NCI-H82 (cell line): ENCODE measurements at regions not wholly inside any gene's neighbourhood (a gene's known extent, or its start where the extent isn't known, plus 50 kb on each side); places are given as distances from the start of the nearest gene placed in this dataset.
"Not testable (repeated sequence)": the region's sequence is repeated elsewhere in the genome, so short reads cannot be mapped to it uniquely, and the experiment has no call there.

Experiments
- DNase-seq: peaks from one replicate; lab custom pipeline; 2025; lab: John Stamatoyannopoulos, UW

DNA sequence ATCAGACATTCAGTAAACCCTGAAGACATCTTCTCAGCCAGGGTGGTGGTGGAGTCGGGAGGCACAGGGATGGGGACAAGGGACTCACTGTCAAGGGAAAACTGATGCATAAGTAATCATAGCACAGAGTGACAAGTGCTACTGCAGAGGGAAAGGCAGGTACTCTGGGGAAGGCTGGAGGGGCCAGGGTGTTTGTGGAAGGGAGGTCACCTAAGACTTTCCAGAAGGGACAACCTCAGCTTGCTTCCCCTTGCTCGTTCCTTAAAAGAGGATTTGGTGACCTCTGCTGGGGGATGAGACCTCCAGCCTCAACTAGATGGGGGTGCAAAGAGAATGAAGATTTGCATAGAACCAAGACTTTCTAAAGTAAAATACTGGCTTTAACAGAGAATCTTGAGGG lies 99.5 kb downstream of the SLC4A3 start:
- DNase-seq = peak; percentile 55

GRCh38 chr2:219727771-219728429 lies 100.5 kb downstream of the SLC4A3 start:
- DNase-seq = no peak

DNA sequence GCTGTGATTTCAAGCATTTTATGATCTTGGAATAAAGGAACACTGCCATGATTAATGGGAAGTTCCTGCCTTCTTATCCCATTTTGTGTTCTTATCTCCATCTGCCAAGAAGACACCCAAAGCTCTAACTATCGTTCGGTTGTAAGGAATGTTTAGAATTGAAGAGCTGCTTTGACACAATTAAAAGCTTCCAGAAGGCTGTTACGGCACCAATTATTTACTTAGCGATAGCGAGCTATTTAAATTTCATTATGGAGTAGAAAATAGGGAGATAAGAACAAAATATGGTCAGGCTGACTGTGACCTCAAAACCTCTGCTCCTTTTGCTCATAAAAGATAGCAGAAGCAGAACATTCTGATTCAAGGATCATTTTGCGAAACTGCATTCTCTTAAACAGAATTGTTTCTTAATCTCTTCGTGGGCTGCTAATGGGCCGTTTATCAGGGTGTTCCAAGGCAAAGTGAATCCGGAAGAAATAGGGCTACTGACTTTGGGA lies 101.6 kb downstream of the SLC4A3 start:
- DNase-seq = peak; percentile 50

- no peak for DNase-seq
Measured at GRCh38 chr2:219731173-219731572, 103.7 kb downstream of the SLC4A3 start.

GRCh38 chr2:219733106-219733505 lies 105.7 kb downstream of the SLC4A3 start:
- no peak for DNase-seq

- no peak for DNase-seq
Measured at GRCh38 chr2:219733746-219734145, 106.3 kb downstream of the SLC4A3 start.

DNA sequence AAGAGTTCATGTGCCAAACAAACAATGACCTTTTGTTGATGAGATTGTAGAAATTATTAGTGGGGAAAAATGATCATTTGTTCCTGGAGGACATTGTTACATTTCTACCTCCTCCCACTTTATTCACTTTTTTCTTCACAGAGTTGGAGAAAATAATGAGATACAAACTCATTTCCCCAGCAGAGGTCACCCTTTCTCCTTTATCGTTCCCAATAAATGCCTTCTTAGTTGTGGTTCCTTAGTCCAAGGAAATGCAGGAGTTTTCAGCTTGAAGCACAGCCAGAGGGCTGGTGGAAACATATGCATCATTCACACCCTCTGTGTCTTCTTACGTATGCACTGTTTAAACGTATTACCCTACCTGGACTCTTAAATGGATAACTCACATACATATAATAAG lies 108.8 kb downstream of the SLC4A3 start:
- peak; percentile 88 for DNase-seq

GRCh38 chr2:219737270-219737691 lies 109.9 kb downstream of the SLC4A3 start:
- peak; percentile 72 for DNase-seq

- no peak for DNase-seq
Measured at GRCh38 chr2:219739066-219739465, 111.6 kb downstream of the SLC4A3 start.

GRCh38 chr2:219739866-219740440 lies 112.5 kb downstream of the SLC4A3 start:
- no peak for DNase-seq

DNA sequence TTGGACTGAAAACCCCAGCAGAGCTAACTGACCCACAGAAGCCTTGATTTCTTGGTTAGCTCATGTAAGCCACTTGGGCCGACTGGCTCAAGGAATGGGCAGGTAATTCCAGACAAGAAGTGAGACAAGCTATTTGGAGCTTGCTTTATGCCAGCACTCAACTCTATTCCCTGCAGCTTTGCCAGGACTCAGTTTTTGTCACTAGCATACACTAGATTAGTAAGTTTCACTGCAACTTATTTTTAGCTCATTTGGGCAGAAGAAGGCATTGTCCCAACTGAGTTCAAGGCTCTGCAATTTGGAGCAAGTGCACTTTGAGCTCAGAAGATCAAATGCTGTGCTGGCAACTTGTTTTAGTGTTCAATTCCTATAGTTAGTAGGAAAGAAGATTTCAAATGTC lies 116.1 kb downstream of the SLC4A3 start:
- no peak for DNase-seq

DNA sequence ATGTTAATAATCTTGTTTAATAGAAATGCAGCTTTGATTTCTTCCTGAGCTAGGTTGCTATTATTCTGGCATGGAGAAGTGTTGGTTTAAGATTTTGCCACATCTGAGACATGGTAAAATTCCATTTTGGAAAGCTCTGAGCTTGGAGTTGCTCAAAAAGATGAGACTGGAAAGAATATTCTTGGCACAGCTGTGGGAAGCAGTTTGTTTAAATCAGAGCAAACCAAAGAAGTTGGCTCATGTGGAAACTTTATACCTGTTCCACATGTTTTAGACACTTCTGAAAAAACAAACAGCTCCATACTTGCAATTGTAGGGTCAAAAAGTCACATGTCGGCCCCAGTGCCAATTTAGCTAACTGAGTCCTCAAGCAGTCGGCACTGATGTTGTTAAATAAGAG lies 116.6 kb downstream of the SLC4A3 start:
- DNase-seq = no peak

DNA sequence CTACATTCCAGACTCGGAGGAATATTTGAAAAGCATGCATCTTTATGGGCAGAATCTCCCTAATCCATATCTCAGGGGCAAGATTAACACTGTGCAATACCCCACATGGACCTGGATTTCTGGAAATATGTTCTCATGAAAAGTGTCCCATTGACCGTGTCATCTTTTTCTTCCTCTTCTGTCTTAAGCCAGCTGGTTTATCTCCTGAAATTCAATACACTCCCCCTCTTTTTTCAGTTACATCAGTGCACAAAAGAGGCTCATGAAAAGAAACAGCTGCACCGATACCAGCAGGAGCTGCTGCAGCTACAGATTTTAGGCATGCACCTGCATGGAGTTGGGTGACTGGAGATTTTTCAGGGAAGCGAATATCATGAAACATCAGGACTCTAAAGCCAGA lies 117.2 kb downstream of the SLC4A3 start:
- no peak for DNase-seq

DNA sequence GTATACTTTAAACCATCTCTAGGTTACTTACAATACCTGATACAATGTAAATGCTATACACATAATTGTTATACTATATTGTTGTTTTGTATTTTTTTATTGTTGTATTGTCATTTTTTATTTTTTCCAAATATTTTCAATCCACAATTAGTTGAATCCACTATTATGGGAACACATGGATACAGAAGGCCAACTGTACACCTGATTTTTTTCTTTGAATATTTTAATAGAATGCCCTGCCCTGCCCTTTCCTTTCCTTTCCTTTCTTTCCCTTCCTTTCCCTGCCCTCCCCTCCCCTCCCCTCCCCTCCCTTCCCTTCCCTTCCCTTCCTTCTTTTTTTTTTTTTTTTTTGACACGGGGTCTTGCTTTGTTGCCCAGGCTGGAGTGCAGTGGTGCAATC lies 120.2 kb downstream of the SLC4A3 start:
- DNase-seq = no peak

GRCh38 chr2:219748671-219749570 lies 121.5 kb downstream of the SLC4A3 start:
- DNase-seq = no peak

- DNase-seq = not testable (repeated sequence)
Measured at GRCh38 chr2:219751121-219751520, 123.7 kb downstream of the SLC4A3 start.

DNA sequence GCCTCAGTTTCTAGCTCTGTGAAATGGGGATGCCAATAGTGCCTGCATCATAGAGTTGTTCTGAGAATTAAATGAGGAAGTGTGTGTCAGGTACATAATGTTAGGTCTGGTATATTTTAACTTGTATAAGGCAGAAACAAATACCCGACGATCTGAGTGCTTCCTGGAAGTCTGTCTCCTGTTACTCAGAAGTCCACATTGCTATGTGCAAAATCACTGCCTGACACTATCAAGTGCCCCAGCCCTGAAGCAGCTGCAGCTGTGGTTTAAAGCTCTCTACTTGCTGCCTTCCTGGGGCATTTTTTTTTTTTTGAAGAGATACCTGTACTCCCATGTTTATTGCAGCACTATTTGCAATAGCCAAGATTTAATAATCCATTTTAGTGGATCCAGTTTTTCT lies 125.3 kb downstream of the SLC4A3 start:
- no peak for DNase-seq

DNA sequence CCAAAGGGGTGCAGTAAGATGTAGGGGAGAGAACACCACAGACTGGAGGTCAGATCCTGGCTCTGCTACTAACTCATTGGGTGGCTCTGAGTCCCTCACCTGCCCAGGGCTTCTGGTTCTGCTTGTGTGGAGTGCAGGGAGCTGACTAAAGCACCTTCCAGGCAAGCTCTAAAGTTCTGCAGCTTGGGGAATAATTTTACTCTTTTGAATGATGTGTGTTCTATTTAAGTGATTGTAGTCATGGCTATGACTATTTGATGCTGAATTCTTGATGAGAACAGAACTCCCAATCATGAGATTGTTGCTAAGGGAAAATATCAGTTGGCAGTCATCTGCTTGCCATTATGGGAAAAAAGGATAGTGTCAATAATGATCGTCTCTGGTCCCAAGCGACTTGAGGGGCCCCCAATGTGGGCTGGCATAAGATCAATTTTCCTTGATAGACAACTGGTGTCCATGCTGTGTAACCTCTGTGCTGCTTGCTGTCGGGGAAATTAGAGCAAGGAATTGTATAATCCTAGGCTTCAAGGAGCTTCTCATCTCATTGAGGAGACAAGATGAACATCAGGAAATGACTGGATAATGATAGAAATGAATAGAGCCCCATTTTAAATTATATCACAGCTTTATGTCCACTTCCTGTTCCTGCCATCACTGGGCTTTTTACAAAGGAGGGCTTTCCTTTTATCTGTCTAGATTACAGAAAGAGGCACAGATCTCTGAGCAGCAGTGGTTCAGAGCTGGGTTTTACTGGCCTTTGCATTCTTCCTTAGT lies 131.7 kb downstream of the SLC4A3 start:
- no peak for DNase-seq

DNA sequence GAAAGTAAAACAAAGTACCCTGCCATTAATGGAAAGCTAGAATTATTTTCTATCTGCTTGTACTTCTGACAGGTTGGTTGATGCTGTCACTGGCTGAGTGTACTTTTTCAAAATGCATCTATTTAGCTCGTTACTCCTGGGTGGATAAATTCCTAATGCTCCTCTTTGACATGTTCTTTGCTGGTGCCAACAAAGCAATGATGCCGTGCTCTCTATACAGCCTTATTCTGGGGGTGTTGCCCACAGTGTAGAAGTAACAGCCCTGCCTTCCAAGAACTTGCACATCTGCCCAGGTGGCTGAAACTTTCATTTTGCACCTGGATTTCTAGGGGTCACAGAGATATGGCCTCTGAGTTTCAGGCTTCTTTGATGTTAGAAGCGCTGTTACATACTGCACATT lies 132.4 kb downstream of the SLC4A3 start:
- DNase-seq = no peak

- no peak for DNase-seq
Measured at GRCh38 chr2:219765231-219765911, 137.9 kb downstream of the SLC4A3 start.

DNA sequence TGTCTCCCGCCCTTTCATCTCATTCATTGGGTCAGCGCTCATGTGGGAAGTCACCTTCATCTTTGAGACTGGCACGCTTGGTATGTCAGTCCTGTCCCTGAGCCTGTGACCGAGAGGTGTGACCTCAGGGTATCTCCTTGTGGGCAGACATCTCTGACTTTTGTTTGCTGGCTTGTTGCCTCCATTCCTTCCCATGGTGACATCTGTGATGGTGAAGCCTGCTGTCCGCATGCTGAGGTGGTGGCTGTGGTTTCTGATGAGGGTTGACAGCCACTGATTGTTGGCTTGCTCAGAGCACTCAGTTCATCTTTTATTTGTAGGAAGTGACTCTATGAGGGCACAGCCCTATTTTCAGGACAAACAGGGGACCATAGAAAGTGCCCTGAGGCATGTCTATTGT lies 139.2 kb downstream of the SLC4A3 start:
- no peak for DNase-seq
